Upper lobe of left lung (tissue), 4 donors: ENCODE measurements at regions not wholly inside any gene's neighbourhood (a gene's known extent, or its start where the extent isn't known, plus 50 kb on each side); places are given as distances from the start of the nearest gene placed in this dataset.

ENCODE experiments used
- EP300 ChIP-seq, 4 donors: sonication (generic); formaldehyde crosslinking; IDR thresholded peaks; one replicate each; pipeline ENCODE4 v1.5.1; 2017; ENCODE audit warnings: antibody characterized with exemption in 4 of 4, control low read depth in 2 of 4
- POLR2A ChIP-seq, 4 donors: fragments of 450-650 bp; IDR thresholded peaks; one replicate each; pipeline ENCODE4 v1.5.1; 2016 to 2017; ENCODE audit warnings: antibody characterized with exemption in 4 of 4, mild to moderate bottlenecking in 2 of 4
- POLR2AphosphoS5 ChIP-seq, 2 donors: sonication (generic); formaldehyde crosslinking; IDR thresholded peaks; one replicate each; pipeline ENCODE4 v1.5.1; 2017; ENCODE audit warnings: antibody characterized with exemption in 2 of 2
- TF ChIP-seq, protein P1 (sequence below), 6 experiments: fragments of 450-650 bp in 4 of 6; fragments of 200-600 bp in 2 of 6; sonication (generic) in 2 of 6; IDR thresholded peaks; one replicate each; pipeline ENCODE4 v1.5.1; 2016 to 2019; ENCODE audit warnings: antibody characterized with exemption in 6 of 6

GRCh38 chr1:209257454-209257853 is 326.1 kb upstream of the CAMK1G start:
- TF ChIP-seq POLR2AphosphoS5 (IDR thresholded peaks at IDR 0.05): no peak
- TF ChIP-seq, protein P1, sequence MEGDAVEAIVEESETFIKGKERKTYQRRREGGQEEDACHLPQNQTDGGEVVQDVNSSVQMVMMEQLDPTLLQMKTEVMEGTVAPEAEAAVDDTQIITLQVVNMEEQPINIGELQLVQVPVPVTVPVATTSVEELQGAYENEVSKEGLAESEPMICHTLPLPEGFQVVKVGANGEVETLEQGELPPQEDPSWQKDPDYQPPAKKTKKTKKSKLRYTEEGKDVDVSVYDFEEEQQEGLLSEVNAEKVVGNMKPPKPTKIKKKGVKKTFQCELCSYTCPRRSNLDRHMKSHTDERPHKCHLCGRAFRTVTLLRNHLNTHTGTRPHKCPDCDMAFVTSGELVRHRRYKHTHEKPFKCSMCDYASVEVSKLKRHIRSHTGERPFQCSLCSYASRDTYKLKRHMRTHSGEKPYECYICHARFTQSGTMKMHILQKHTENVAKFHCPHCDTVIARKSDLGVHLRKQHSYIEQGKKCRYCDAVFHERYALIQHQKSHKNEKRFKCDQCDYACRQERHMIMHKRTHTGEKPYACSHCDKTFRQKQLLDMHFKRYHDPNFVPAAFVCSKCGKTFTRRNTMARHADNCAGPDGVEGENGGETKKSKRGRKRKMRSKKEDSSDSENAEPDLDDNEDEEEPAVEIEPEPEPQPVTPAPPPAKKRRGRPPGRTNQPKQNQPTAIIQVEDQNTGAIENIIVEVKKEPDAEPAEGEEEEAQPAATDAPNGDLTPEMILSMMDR (IDR thresholded peaks at IDR 0.05): no peak
- TF ChIP-seq POLR2A (IDR thresholded peaks at IDR 0.05): no peak
- no peak for TF ChIP-seq EP300 (IDR thresholded peaks at IDR 0.05)
